ENCODE measurements at regions not wholly inside any gene's neighbourhood (a gene's known extent, or its start where the extent isn't known, plus 50 kb on each side); places are given as distances from the start of the nearest gene placed in this dataset.
A peak's percentile ranks its signal among the peaks of the same experiment; 100 is the strongest.

GRCh38 chr1:106435269-106435668, 621.2 kb upstream of the PRMT6 start:
- DNase-seq = no peak
- Mint-ChIP-seq H3K27me3 (ENCODE audit: low read depth in 3 of 3) (peaks cover 0 to 2% (median 0%) of the 10 kb centered on the region in 3 donors), H3K9me3 (peaks cover 0 to 17% (median 4%) of the 10 kb centered on the region in 7 donors), H3K36me3 (no peaks in the 10 kb centered on the region), H3K27ac (no peak overlapping the region), H3K4me3 (no peak overlapping the region), H3K4me1 (no peaks in the 10 kb centered on the region)
- Histone ChIP-seq H3K79me2 (ENCODE audit: insufficient read depth, low read length) (no peaks in the 10 kb centered on the region), H3K4me1 (ENCODE audit: control insufficient read depth in 1 of 2, insufficient read depth in 2 of 2, low read length in 2 of 2) (no peaks in the 10 kb centered on the region), H4K20me1 (ENCODE audit: insufficient read depth, low read length) (no peaks in the 10 kb centered on the region), H3K9ac (ENCODE audit: insufficient read depth, low read length, poor library complexity, severe bottlenecking) (no peak overlapping the region), H3K4me2 (replicated peaks; ENCODE audit: extremely low read depth, low read length, poor library complexity, severe bottlenecking) (no peak overlapping the region), H3K27ac (ENCODE audit: low read depth in 1 of 2, low read length in 2 of 2) (no peak overlapping the region), H3K36me3 (replicated peaks in 1 of 2; ENCODE audit: control insufficient read depth in 1 of 2, insufficient read depth in 2 of 2, low read length in 2 of 2) (no peaks in the 10 kb centered on the region), H2AFZ (ENCODE audit: insufficient read depth, low read depth, low read length, poor library complexity, severe bottlenecking) (no peak overlapping the region), H3K27me3 (ENCODE audit: control insufficient read depth in 2 of 2, insufficient read depth in 2 of 2, low read length in 2 of 2) (no peaks in the 10 kb centered on the region), H3K9me3 (replicated peaks in 1 of 2; ENCODE audit: control insufficient read depth in 1 of 2, insufficient read depth in 1 of 2, low read length in 2 of 2) (peaks cover 0 to 4% of the 10 kb centered on the region in 2 donors), H3K4me3 (replicated peaks in 1 of 3; ENCODE audit: low read depth in 2 of 3, low read length in 3 of 3) (no peak overlapping the region)
- intact Hi-C loops (cut with micrococcal nuclease) = no loop called here
- TF ChIP-seq CTCF (IDR thresholded peaks at IDR 0.05) = no peak
- 90% methylated on average over 1 of the region's 1 CpG for WGBS (ENCODE audit: insufficient coverage)

GRCh38 chr1:106439475-106439874, 617.0 kb upstream of the PRMT6 start:
- Histone ChIP-seq H2AFZ (ENCODE audit: insufficient read depth, low read depth, low read length, poor library complexity, severe bottlenecking) (no peak overlapping the region), H3K27me3 (ENCODE audit: control insufficient read depth in 2 of 2, insufficient read depth in 2 of 2, low read length in 2 of 2) (no peaks in the 10 kb centered on the region), H3K9me3 (replicated peaks in 1 of 2; ENCODE audit: control insufficient read depth in 1 of 2, insufficient read depth in 1 of 2, low read length in 2 of 2) (peaks cover 0 to 4% of the 10 kb centered on the region in 2 donors), H3K4me2 (replicated peaks; ENCODE audit: extremely low read depth, low read length, poor library complexity, severe bottlenecking) (no peak overlapping the region), H3K79me2 (ENCODE audit: insufficient read depth, low read length) (no peaks in the 10 kb centered on the region), H3K36me3 (replicated peaks in 1 of 2; ENCODE audit: control insufficient read depth in 1 of 2, insufficient read depth in 2 of 2, low read length in 2 of 2) (no peaks in the 10 kb centered on the region), H3K9ac (ENCODE audit: insufficient read depth, low read length, poor library complexity, severe bottlenecking) (no peak overlapping the region), H3K4me3 (replicated peaks in 1 of 3; ENCODE audit: low read depth in 2 of 3, low read length in 3 of 3) (no peak overlapping the region), H4K20me1 (ENCODE audit: insufficient read depth, low read length) (no peaks in the 10 kb centered on the region), H3K4me1 (ENCODE audit: control insufficient read depth in 1 of 2, insufficient read depth in 2 of 2, low read length in 2 of 2) (no peaks in the 10 kb centered on the region), H3K27ac (ENCODE audit: low read depth in 1 of 2, low read length in 2 of 2) (no peak overlapping the region)
- no peak for TF ChIP-seq CTCF (IDR thresholded peaks at IDR 0.05)
- WGBS (ENCODE audit: insufficient coverage) = no CpG with 5 or more reads among the region's 4 CpGs
- Mint-ChIP-seq H3K9me3 (peaks cover 0 to 15% (median 5%) of the 10 kb centered on the region in 7 donors), H3K4me1 (no peaks in the 10 kb centered on the region), H3K4me3 (no peak overlapping the region), H3K27me3 (ENCODE audit: low read depth in 3 of 3) (peaks cover 0 to 2% (median 0%) of the 10 kb centered on the region in 3 donors), H3K36me3 (no peaks in the 10 kb centered on the region), H3K27ac (peak overlapping the region in 1 of 7 donors; percentile 3)
- DNase-seq = no peak
- intact Hi-C loops (cut with micrococcal nuclease) = no loop called here
